ENCODE measurements at regions not wholly inside any gene's neighbourhood (a gene's known extent, or its start where the extent isn't known, plus 50 kb on each side); places are given as distances from the start of the nearest gene placed in this dataset.

DNA sequence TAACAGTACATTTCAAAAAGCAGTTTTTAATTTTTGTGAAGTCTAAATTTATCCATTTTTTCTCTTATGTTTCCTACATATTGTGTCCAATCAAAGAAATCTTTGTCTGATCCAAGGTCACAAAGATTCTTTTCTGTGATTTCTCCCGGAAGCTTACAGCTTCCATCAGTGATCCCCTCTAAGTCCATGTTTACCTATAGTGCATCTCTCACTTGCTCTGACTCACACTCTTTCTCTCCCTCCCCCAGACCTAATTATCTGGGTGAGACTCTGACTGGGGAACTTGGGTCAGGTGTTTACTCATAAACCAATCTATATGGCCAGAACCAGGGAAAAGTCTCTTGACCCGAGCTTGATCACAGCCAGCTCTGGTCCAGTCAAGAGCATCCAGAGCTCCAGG, 224.4 kb downstream of the SPTSSA start:
- no peak for DNase-seq

DNA sequence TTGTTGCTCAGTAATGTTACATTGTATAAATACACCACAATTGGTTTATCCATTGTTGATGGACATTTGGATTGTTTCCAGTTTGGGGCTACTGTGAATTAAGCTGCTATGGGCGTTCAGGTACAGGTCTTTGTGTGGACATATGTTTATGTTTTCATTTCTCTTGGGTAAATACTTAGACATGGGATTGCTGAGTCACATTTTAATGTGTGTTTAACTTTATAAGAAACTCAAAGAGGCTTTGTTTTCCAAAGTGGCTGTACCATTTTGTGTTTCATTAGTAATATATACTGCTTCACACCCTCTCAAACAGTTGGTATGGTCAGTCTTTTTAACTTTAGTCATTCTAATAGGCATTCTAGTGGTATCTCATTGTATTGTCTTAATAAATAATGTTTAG, 225.0 kb downstream of the SPTSSA start:
- DNase-seq, result no peak

DNA sequence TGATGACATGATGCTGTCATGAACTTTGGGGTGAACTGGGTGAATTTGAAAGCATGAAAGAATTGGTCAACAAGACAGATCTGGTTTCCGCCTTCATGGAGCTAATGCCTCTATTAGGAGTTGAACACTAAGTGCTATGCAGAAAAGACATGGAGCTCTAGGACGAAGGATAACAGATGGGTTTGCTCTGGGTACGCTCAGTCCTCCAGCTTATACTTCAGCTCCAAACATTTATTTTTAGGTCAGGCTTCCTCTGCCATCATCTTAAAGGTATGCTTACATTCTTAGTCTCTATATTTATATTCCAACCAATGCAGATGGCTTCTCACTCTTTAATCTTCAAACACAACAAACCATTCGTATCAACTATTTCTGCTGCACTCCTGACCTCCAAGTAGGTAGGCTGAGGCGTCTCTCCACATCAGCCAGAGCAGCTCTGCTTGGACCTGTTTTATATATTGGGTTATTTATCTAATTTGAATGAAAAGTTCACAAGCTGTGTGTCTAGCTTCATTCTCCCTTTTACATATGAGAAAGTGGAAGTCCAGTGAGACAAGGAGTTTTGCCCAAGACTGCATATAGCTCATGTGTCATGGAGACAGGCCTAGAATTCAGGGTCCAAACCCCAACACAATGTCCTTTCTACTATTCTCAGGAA, 226.3 kb downstream of the SPTSSA start:
- DNase-seq, result no peak

DNA sequence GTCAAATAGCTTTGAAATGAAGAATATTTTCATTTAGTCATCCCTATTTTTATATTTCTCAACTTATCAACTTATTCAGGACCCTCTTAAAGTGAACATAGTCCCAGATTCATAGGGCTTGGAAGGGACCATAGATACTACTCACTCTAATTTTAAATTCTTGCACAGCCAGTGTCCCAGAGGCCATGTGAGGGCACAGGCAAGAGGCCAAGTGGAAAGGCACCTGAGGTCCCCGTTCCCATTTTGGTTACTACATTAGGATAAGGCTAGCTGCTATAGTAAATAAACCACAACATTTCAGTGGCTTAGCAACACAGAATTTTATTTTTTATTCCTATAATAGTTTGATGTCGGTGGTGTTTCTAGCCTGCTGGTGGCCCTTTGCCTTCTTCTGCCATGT, 227.8 kb downstream of the SPTSSA start:
- DNase-seq, result no peak

DNA sequence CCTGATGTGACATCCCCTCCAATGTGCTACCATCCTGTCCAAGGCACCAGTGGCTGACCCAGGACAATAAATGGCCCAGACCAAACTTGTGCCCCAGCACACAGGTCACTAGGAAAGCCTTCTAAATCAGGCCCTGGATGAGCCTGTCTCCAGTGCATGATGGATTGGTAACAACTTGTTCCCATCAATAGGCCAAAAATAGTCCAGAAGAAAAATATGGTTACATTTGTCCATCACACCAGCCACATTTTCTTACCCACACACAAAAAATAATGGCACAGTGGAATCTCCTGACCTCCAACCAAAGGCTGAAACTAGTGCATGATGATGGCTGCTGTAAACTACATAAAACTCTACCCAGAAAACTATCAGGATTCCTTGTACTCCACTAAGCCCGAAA, 228.4 kb downstream of the SPTSSA start:
- no peak for DNase-seq

DNA sequence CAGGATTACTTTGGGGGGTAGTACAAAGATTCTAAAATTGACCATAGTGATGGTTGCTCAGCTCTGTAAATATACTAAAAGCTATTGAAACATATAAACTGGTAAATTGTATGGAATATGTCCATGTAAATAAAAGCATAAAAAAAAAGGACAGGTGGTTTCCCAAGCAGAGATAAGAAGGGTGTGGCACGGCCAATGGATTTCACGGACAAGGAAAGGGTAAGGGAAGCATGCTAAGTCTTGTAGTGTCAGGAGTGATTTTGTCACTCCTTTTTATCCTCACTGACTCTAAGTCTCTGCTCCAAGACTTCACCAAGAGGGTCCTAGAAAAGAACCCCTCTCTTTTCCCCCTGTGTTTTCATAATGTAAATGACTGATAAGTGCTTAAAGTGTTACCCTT, 229.2 kb downstream of the SPTSSA start:
- DNase-seq, result no peak

DNA sequence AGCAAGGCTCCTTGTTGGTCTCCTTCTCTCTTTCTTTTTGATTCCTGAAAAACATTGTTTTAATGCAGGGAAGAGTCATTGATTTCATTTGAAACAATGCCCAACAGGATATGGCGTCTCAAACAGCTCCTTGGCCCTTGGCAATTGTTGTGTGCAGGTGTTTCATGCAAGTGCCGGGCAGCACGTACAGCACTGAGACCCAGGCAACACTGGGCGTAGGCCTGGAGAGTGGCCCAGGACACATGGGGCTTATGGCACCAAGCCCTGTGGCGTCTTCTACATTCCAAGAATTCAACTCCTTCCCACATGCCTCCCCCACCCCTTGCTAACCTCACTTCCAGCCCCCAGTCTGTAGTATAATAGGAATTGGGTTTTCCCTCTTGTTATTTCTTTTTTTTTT, 230.4 kb downstream of the SPTSSA start:
- DNase-seq, result no peak

DNA sequence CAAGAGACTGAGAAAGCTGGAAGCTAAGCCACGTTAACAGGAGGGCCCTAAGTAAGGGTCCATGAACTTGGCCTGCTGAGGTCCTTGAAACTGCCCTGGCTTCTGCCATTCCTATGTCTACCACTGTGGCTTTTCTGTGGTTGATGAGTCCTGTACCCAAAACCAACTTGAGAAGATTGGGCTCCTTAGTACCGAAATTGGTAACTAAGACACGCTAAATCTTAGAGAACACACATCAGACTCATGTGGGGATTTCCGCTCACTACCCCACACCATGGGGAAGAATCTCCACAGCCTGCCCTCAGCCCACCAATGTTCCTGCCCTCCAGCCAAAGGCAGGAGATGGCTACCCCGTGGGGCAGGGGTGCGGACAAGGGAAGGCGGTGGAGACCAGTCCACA, 232.9 kb downstream of the SPTSSA start:
- no peak for DNase-seq

DNA sequence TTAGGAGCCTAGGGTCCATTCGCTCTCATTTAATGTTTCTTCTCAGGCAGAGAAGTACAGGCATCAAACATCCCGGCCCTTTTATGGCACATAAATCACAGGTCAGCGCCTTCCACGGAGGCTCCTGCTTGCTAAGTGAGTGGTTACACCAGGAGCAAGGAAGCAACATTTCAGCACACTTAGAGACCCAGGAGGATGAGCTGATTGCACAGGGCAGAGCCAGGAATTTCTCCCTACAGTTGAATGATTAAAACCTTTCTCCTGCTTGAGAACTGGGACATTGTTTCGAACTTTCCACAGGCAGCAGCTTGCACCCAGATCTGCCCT, 233.4 kb downstream of the SPTSSA start:
- DNase-seq, result peak; percentile 36

DNA sequence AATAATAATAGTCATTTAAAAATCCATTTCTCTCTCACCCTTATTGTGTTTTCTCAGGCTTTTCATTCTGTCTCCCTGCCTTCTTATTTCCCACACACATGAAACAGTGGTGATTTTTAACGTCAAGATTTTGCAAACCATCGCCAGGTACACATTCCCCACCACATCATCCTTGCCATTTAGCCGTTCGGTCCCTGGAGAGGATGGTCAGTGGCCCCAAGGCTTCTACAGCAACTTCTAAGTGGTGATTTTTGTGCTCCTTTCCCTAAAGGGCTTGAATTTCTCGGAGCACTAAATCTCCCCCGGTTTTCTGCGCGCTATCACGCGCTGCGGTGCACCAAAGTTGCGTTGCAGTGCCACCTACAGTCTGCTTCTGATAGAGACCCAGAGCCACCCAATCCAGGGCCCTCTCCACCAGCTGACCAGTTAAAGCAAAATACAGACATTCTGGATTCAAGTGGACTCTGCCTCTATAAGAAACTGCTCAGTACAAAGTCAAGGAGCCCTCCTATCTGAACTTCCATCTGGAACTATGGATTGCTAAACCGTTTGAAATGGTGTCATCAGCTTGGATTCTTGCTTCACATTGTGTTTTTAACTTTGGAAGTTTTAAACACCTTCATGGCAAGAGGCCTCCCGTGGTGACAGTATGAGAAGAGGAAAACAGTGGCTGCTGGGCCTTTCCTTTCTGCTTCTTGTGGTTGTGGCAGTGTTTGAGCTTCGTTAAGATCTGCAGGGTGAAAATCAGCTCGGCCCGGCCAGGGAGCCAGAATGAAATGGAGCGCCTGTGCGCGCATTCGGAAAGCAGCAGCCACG, 234.0 kb downstream of the SPTSSA start:
- peak; percentile 75 for DNase-seq

DNA sequence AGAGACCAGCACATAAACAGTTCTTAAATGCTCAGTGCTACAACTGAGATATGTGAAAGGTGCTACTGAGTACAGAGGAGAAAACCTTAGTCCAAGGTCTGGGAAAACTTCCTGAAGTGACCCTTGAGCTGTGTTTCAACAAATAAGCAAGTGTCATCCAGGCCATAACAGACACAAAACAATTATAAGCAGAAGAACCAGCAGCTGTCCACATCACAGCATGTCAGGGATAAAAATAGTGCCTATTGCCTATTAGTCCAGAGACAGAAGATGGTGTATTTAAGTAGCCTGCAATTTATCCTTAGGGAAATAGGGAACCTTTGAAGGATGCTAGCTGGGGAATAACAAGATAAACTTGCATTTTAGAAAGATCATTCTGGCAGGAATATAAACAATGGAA, 237.8 kb downstream of the SPTSSA start:
- DNase-seq, result peak; percentile 29

DNA sequence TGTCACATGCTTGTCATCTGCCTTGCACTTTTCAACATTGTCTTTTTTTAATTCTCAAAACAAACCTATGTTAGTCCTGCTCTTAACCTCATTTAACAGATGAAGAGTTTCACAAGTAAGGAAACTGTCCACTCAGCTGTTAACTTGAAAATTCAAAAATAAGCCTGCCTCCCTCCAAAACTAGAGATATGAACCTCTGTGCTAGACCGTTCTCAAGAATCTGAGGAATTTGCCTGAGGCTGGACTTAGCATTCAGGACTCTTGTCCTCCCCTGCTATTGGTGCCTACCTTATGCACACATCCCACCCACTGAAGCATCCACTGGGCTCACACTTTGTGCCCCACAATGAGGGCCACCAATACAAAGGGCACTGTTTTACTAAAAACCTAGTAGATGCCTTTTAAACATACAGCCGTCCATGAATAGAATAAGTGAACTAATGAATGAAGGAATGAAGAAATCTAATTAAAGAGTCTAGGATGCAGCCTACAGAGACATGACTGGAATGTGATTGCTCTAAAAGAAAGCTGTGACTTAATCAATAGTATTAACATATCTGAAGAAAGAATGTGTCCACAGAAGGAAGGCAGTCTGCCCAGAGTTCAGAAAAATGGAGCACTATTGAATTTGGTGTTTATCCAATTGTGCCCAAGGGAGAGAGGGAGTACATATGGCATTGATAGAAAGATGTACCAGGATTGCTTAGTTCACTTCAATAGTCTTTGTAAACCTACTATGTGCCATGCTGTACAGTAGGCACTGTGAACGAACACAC, 238.5 kb downstream of the SPTSSA start:
- no peak for DNase-seq

DNA sequence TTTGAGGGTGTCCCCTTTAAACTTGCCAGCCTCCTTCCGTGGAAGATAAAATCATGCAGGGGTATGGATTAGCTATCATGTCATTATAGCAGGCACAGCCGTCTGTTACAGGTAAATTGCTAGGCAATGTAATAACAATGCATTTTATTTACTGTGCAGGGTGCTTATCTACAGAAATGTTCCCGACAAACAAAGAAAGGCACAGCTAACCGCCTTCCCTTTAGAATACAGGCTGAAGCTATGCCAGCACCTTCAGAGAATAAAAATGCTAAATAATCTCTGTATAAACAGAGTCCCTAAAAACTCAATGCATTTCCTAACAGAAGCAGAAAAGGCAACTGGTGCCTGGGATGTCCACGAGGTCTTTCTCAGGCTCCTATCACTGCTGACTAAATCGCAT, 239.2 kb downstream of the SPTSSA start:
- peak; percentile 59 for DNase-seq

DNA sequence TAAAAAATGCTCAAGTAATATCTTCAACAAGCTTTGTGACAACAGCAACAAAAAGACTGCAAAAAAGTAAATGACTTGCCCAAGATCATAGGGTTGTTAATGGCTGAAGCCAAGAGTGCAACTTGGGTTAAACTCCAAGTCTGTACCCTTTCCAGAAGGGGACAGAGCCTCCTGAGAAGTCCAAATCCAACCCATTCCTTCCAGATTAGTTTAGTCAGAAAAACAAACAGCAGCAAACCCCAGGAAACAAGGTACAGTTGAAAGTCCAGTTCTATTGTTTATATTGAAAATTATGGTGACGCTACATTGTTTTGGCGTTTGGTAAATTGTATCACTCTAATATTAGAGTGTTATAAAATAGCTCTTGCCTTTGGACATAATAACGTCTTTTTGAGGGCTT, 239.9 kb downstream of the SPTSSA start:
- DNase-seq, result no peak

DNA sequence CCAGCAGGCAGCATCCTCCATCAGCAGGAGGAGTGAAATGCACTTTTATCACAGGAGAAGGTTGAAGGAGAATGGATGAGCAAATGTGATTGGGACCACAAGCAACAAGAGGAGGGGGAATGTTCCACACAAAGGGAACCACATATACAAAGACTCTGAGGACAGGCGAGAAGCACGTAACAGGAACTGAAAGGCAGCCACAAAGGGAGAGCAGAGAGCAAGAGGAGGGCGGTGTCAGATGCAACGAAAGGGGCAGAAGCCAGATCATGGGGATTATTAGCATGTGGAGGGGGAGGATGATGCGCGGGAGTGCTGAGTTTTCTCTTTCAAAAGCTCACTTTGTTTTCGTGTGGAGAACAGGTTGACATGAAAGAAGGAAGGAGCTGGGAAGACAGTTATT, 241.1 kb downstream of the SPTSSA start:
- DNase-seq, result peak; percentile 49

DNA sequence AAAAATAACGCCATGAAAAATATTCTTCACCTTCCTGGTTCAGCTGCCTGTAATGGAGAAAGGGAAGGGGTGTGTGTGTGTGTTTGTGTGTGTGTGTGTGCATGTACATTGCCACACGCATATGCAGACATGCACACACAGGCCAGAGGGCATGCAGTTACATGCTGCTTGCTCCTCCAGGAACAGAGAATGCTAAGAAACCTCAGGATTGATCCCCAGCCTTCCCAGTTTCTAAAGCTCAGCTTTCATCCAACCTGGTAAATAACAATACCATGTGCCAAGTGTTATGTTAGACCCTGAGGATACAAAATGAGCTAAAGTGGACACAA, 241.7 kb downstream of the SPTSSA start:
- DNase-seq, result no peak

DNA sequence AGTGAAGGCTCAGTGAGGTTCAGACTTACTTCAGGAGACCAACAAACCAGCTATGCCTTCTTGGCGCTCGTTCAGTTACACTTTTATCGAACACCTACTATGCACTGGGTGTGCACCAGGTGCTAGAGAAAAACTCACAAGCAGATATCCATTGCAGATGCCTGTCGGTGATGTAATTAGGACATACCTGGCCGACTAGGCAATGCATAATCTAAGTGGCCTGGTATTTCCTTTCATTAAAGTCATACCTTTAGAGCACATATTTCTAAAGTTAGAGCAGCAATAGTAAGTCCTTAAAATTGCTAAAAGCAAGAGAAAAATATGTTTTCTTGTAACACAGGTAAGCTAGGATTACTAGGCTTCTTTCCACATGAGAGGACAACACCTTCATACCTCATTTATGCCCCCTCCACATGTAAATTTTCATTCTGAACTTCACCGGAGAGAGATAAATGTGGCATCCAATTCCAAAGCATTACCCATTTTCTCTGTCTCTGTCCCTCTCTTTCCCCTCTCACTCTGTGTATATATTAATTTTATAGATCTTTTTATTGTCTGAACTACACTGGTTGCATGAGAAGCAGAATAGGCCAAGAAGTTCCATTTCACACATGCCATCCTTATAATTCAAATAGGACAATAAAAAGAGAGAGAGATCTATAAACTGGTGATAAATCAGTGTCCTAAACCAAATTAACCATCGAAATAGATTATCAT, 242.2 kb downstream of the SPTSSA start:
- no peak for DNase-seq

DNA sequence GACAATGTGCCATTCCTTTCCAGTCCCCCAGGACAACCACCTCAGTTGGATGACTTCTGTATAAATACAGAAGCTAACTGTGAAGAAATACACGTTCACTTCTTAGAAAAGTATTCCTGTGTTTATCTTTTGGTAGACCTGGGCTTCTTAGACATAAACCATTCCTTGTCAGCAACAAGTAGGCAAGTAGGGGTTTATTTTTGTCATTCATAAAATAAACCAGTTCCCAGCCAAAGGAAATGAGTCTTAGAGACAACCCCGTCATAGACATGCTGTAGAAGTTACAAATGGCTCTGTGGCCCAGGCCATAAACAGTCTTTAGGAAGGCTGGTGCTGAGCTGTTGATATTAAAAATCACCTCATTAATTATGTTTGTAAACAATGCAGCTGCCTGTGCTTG, 243.2 kb downstream of the SPTSSA start:
- no peak for DNase-seq

DNA sequence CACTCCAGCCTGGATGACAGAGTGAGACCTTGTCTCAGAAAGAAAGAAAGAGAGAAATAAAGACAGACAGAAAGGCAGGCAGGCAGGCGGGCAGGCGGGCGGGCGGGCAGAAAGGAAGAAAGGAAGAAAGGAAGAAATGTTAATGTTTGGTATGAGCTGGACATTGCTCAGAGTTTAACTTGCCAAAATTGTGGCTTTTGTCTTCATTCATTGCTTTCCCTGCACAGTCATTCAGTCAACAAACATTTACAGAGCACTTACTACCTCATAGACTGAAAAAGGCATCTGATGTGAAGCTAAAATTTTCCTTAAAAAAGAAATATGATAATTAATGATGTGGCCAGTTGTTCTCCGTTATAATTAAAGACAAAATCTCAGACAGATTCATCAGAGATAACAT, 247.1 kb downstream of the SPTSSA start:
- no peak for DNase-seq

DNA sequence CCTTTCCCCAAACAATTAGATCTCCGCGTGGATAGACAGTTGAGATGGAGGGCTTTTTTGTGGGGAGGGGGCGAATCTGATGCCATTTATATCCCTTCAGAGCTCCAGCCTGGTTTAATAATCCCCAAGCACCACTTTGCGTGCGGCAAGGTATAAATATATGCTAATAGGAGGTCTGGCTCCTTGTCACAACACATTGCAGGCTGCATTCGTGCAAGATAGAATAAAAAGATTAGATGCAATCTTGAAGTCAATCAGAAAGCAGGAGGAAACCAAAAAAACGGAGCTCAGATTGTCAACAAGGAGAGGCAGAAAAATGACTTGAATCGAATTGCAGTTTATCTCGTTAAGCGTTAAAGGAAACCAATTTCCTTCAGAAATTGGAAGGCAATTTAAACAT, 248.7 kb downstream of the SPTSSA start:
- DNase-seq, result no peak

DNA sequence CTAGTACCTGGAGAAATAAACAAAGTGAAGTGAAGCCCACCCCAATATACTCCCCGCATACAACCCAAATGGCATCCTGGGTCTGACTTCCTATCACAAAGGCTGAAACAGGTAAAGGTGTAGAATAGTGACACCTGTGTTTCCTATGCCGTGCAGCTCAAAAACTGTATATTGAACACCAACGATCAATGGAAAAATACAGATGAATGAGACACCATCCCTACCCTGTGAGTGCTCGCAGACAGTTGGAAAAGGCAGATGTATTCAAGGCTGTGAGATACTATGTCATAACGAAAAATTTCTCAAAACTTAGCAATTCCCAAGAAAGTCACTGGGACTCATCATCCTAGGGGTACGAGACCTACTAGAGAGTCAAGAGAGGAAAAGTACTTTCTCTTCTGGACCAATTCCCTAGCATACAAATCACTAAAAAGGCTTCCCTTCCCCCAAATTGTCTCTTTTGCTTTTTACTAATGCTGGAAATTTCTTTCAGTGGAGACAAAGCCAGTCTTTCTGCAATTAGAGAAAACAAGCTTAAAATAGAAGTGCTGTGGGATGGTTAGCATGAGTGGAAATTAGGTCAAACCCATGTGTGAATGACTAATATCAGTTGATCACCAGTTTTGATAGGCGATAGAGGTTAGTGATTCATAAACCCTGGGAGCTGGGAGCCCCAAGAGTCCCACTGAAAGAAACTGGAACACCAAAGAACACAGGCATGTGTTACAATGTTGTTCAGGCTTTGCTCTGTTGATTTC, 249.7 kb downstream of the SPTSSA start:
- DNase-seq, result no peak

DNA sequence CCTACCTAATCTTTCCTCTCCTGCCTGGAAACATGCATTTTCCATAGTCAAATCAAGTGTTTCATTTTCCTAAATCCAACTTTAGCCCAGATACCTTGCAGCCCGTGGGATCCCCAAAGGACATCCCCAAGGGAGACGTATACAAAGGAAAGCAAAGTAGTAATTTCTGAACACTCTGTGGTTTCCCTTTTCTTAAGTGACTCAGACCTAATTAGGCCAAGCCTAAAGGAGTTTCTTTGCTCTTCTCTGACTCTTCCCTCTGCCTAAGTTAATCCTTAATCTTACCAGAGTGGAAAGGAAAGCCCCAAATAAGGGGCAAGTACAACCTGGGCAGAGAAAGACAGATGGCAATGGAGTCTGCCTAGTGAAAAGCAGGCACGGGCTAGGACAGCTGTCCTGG, 250.3 kb downstream of the SPTSSA start:
- no peak for DNase-seq

DNA sequence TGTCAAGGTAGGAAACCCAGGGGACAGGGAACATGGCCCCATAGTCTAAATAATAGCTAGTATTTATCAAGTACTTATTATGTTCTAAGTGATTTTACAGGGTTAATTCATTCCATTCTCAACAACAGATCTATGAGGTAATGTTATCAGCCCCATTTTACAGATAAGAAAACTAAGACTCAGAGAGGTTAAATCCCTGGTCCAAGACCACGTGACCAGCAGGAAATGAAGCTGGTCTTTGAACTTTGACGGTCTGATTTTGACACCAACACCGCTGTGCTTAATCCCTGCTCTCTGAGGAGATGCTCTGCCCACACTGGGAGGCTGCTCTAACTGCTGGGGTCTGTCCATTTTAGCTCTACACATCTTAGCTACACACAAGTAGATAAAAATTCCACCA, 253.5 kb downstream of the SPTSSA start:
- no peak for DNase-seq
